ENCODE measurements at regions not wholly inside any gene's neighbourhood (a gene's known extent, or its start where the extent isn't known, plus 50 kb on each side); places are given as distances from the start of the nearest gene placed in this dataset.

GRCh38 chr2:136452528-136452927 lies 312.8 kb upstream of the THSD7B start:
- Mint-ChIP-seq H3K4me3 (no peak overlapping the region), H3K9me3 (ENCODE audit: low read depth) (no peaks in the 10 kb centered on the region), H3K36me3 (ENCODE audit: low read depth) (no peaks in the 10 kb centered on the region), H3K27me3 (peaks cover 21% of the 10 kb centered on the region), H3K4me1 (no peaks in the 10 kb centered on the region), H3K27ac (no peak overlapping the region)
- ATAC-seq (no peak), DNase-seq (no peak)
- ChIA-PET CTCF (no interaction called here), POLR2A (no interaction called here)
- intact Hi-C loops (cut with DNase I, micrococcal nuclease), result no loop called here

DNA sequence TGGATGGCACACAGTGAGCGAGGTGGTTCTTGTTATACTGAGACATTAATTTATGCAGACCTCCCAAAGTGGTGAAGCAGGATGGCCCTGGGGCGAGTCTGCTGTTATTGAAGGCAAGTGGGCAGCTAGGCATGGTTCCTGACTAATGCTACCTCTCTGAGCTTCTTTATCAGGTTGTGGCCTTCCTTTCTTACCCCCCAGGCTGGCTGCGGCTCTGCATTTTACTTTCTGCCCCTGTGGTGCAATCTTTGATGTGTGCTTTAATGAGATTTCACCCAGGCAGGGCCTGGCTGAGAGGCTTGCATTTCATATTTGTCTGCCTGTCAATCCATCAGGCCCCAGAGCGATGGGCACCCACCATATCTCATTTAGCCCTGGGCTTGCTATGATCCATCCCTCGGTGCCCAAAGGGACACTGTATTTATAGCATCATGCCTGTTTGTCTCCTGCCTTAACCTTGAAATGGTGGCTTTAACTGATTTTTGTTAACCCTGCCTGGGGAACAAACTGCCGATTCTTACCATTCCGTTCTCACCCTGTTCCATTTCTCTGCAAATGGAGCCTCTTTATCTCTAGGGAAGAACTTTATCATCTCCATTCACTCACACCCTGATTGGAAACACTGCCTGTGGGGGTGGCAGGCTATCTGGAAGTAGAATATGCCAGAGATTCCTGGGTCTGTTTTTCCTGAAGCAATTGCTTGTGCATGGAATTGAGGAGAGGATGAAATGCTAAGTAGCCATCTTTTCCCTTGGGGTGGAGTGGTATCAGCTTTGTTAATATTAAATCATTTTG lies 316.2 kb upstream of the THSD7B start:
- H3K4me3 Mint-ChIP-seq, result no peak overlapping the region
- no peaks in the 10 kb centered on the region for H3K36me3 Mint-ChIP-seq (ENCODE audit: low read depth)
- no peak overlapping the region for H3K27ac Mint-ChIP-seq
- POLR2A ChIA-PET, result no interaction called here
- no peaks in the 10 kb centered on the region for H3K4me1 Mint-ChIP-seq
- H3K27me3 Mint-ChIP-seq, result peaks cover 21% of the 10 kb centered on the region
- no peak for DNase-seq
- CTCF ChIA-PET, result no interaction called here
- intact Hi-C loops (cut with DNase I, micrococcal nuclease), result no loop called here
- no peak for ATAC-seq
- H3K9me3 Mint-ChIP-seq (ENCODE audit: low read depth), result no peaks in the 10 kb centered on the region

GRCh38 chr2:136448432-136448831 lies 316.9 kb upstream of the THSD7B start:
- ChIA-PET POLR2A (no interaction called here), CTCF (no interaction called here)
- Mint-ChIP-seq H3K36me3 (ENCODE audit: low read depth) (no peaks in the 10 kb centered on the region), H3K9me3 (ENCODE audit: low read depth) (no peaks in the 10 kb centered on the region), H3K27ac (no peak overlapping the region), H3K4me3 (no peak overlapping the region), H3K27me3 (peaks cover 21% of the 10 kb centered on the region), H3K4me1 (no peaks in the 10 kb centered on the region)
- ATAC-seq, result no peak
- intact Hi-C loops (cut with DNase I, micrococcal nuclease), result no loop called here
- DNase-seq, result no peak

- intact Hi-C loops (cut with DNase I, micrococcal nuclease), result no loop called here
- Mint-ChIP-seq H3K9me3 (ENCODE audit: low read depth) (no peaks in the 10 kb centered on the region), H3K36me3 (ENCODE audit: low read depth) (no peaks in the 10 kb centered on the region), H3K4me1 (no peaks in the 10 kb centered on the region), H3K27me3 (peaks cover 15% of the 10 kb centered on the region), H3K4me3 (no peak overlapping the region), H3K27ac (no peak overlapping the region)
- no peak for ATAC-seq
- ChIA-PET CTCF (interaction anchor here (1.7 kb wide), 1 partner anchor 20 kb away, joined by 7 read pairs; no protein-coding TSS in a partner anchor), POLR2A (no interaction called here)
- DNase-seq, result no peak
Observed at GRCh38 chr2:136444323-136444722, 321.0 kb upstream of the THSD7B start.

DNA sequence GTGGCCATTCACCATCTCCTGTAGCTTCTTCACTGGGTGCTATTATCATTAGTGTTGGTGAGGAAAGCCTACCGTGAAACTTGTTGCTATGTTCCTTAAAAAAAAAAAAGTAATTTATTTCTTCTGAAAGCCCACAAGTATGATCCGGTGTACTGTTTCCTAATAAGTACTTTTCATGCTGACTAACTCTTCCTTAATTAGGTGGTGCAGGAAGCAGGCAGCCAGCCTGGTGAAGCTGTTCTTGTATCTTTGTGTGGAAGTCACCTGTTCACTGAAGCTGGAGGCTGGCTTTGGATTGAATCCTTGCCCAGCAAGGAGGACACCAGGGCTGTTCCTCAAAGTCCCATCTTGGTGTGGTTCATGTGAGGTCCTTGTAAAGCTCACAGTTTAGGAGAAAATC lies 321.7 kb upstream of the THSD7B start:
- H3K9me3 Mint-ChIP-seq (ENCODE audit: low read depth), result no peaks in the 10 kb centered on the region
- H3K4me3 Mint-ChIP-seq, result no peak overlapping the region
- no peaks in the 10 kb centered on the region for H3K4me1 Mint-ChIP-seq
- H3K27me3 Mint-ChIP-seq, result peaks cover 16% of the 10 kb centered on the region
- DNase-seq (no peak), ATAC-seq (no peak)
- intact Hi-C loops (cut with DNase I, micrococcal nuclease), result no loop called here
- ChIA-PET POLR2A (no interaction called here), CTCF (interaction anchor here (0.6 to 1.7 kb wide), 2 partner anchors 19 to 21 kb away, joined by 3 to 7 read pairs; no protein-coding TSS in a partner anchor)
- no peaks in the 10 kb centered on the region for H3K36me3 Mint-ChIP-seq (ENCODE audit: low read depth)
- no peak overlapping the region for H3K27ac Mint-ChIP-seq

- Mint-ChIP-seq H3K36me3 (ENCODE audit: low read depth) (no peaks in the 10 kb centered on the region), H3K4me3 (no peak overlapping the region), H3K27ac (no peak overlapping the region), H3K9me3 (ENCODE audit: low read depth) (no peaks in the 10 kb centered on the region), H3K27me3 (peaks cover 13% of the 10 kb centered on the region), H3K4me1 (no peaks in the 10 kb centered on the region)
- DNase-seq (no peak), ATAC-seq (no peak)
- intact Hi-C loops (cut with DNase I, micrococcal nuclease), result no loop called here
- ChIA-PET CTCF (interaction anchor here (0.5 kb wide), 1 partner anchor 832 kb away, joined by 3 read pairs; no protein-coding TSS in a partner anchor), POLR2A (no interaction called here)
Observed at GRCh38 chr2:136441979-136442714, 323.2 kb upstream of the THSD7B start.

DNA sequence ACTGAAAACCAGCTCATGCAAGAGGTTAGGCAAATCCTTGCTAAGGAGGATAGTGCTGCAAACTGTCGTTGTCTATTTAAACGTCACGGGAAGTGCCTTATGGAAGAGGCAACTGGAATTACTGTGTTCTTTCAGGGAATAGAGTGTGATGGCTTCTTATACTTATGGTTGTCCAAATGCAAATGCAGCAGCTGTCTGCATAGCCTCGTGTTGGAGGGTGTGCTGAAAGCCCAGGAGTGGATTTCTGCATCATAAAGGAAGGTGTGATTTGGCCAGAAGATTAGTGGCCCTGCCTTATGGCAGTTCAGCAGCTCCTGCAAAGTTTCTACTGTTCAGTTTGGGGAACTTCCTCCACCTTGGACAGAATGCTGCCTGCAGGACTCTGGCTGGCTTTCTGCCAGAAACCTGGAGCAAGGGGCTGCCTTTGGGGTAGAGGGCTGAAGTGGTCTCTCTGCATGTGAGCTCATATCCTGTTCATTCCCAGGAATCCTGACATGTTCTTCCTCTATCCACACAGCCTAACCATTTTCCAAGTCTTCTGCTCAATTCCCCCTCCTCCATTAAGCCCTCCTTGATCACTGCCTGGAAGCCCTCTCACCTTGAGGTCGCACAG lies 321.2 kb upstream of the CXCR4 start:
- Mint-ChIP-seq H3K9me3 (ENCODE audit: low read depth) (no peaks in the 10 kb centered on the region), H3K27me3 (peaks cover 9% of the 10 kb centered on the region), H3K4me3 (no peak overlapping the region), H3K36me3 (ENCODE audit: low read depth) (no peaks in the 10 kb centered on the region), H3K27ac (no peak overlapping the region), H3K4me1 (no peaks in the 10 kb centered on the region)
- CTCF ChIA-PET, result interaction anchor here (0.5 kb wide), 1 partner anchor 159 kb away, joined by 3 read pairs; no protein-coding TSS in a partner anchor
- DNase-seq (no peak), ATAC-seq (no peak)
- intact Hi-C loops (cut with DNase I, micrococcal nuclease), result no loop called here
- POLR2A ChIA-PET, result no interaction called here

DNA sequence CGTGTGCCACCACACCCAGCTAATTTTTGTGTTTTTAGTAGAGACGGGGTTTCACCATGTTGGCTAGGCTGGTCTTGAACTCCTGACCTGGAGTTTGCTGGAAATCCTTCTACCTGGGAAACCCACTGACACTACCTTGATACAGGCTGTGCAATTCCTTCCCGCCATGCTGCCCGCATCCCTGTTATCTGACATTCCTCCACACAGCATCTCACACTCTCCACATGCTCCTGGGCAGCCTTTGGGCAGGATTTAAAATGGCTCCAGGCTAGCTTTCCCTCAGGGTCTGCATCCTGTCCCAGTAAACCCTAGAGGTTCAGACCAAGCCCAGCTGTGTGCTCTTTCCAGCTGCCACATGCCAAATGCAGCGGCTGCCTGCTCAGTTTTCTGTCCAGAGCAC lies 319.5 kb upstream of the CXCR4 start:
- peaks cover 9% of the 10 kb centered on the region for H3K27me3 Mint-ChIP-seq
- no peak overlapping the region for H3K27ac Mint-ChIP-seq
- intact Hi-C loops (cut with DNase I, micrococcal nuclease), result no loop called here
- DNase-seq, result no peak
- ATAC-seq, result no peak
- H3K36me3 Mint-ChIP-seq (ENCODE audit: low read depth), result no peaks in the 10 kb centered on the region
- ChIA-PET CTCF (no interaction called here), POLR2A (no interaction called here)
- no peak overlapping the region for H3K4me3 Mint-ChIP-seq
- no peaks in the 10 kb centered on the region for H3K4me1 Mint-ChIP-seq
- no peaks in the 10 kb centered on the region for H3K9me3 Mint-ChIP-seq (ENCODE audit: low read depth)

DNA sequence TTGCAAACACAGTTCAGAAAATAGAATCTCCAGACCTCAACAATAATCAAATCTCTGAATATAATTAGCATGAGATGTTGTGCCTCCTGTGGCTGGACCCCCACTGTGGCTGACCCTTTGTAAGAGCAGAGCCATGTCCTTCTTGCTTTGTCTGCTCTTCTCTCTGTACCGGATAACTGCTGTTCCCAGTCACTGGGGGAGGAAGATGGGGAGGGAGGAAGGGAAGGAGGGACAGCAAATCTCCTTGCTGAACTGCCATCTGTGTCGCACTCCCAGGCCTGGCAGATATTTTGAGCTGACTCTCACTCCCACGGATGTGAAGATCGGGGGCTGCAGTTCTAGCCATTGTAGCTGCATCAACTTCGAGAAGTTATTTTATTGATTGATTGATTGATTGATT lies 319.0 kb upstream of the CXCR4 start:
- no peaks in the 10 kb centered on the region for H3K9me3 Mint-ChIP-seq (ENCODE audit: low read depth)
- no peaks in the 10 kb centered on the region for H3K4me1 Mint-ChIP-seq
- H3K27me3 Mint-ChIP-seq, result peaks cover 9% of the 10 kb centered on the region
- ChIA-PET POLR2A (no interaction called here), CTCF (no interaction called here)
- H3K4me3 Mint-ChIP-seq, result no peak overlapping the region
- H3K27ac Mint-ChIP-seq, result no peak overlapping the region
- intact Hi-C loops (cut with DNase I, micrococcal nuclease), result no loop called here
- H3K36me3 Mint-ChIP-seq (ENCODE audit: low read depth), result no peaks in the 10 kb centered on the region
- no peak for DNase-seq
- no peak for ATAC-seq

GRCh38 chr2:136434251-136434715 lies 316.3 kb upstream of the CXCR4 start:
- no peaks in the 10 kb centered on the region for H3K36me3 Mint-ChIP-seq (ENCODE audit: low read depth)
- no peak overlapping the region for H3K27ac Mint-ChIP-seq
- DNase-seq (no peak), ATAC-seq (no peak)
- H3K27me3 Mint-ChIP-seq, result peaks cover 5% of the 10 kb centered on the region
- no peaks in the 10 kb centered on the region for H3K4me1 Mint-ChIP-seq
- CTCF ChIA-PET, result interaction anchor here (0.5 to 1.4 kb wide), 2 partner anchors 11 to 505 kb away, joined by 4 to 6 read pairs; no protein-coding TSS in a partner anchor
- intact Hi-C loops (cut with DNase I, micrococcal nuclease), result no loop called here
- no peaks in the 10 kb centered on the region for H3K9me3 Mint-ChIP-seq (ENCODE audit: low read depth)
- no peak overlapping the region for H3K4me3 Mint-ChIP-seq
- POLR2A ChIA-PET, result no interaction called here

GRCh38 chr2:136433261-136433660 lies 315.3 kb upstream of the CXCR4 start:
- H3K4me3 Mint-ChIP-seq, result no peak overlapping the region
- POLR2A ChIA-PET, result interaction anchor here (0.5 kb wide), 1 partner anchor 38 kb away, joined by 5 read pairs; no protein-coding TSS in a partner anchor
- ATAC-seq, result no peak

More at GRCh38 chr2:136433261-136433660, 315.3 kb upstream of the CXCR4 start:
- Mint-ChIP-seq H3K9me3 (ENCODE audit: low read depth) (no peaks in the 10 kb centered on the region), H3K27me3 (peaks cover 4% of the 10 kb centered on the region), H3K4me1 (no peaks in the 10 kb centered on the region), H3K27ac (no peak overlapping the region), H3K36me3 (ENCODE audit: low read depth) (no peaks in the 10 kb centered on the region)
- intact Hi-C loops (cut with DNase I, micrococcal nuclease), result no loop called here
- CTCF ChIA-PET, result no interaction called here
- no peak for DNase-seq

All from activated CD4-positive, alpha-beta T cell treated with anti-CD3 and anti-CD28 coated beads for 36 hours (primary cell).